OCI-LY1 (cell line): ENCODE measurements at regions not wholly inside any gene's neighbourhood (a gene's known extent, or its start where the extent isn't known, plus 50 kb on each side); places are given as distances from the start of the nearest gene placed in this dataset.

Experiments
- H2AFZ ChIP-seq: fragments of 200-600 bp; sonication (generic), shearing (Covaris generic); 2 replicates; pipeline ENCODE4 v1.6.0; 2014; ENCODE audit warnings: antibody characterized with exemption, mild to moderate bottlenecking, low read length
- H3F3A ChIP-seq: fragments of 200-600 bp; sonication (generic), shearing (Covaris generic); 2 replicates; pipeline ENCODE4 v1.6.0; 2014; ENCODE audit warnings: mild to moderate bottlenecking, antibody characterized with exemption, low read length, moderate library complexity; ENCODE audit not compliant: insufficient read depth
- H3K27ac ChIP-seq: fragments of 200-600 bp; sonication (generic); 2 replicates; pipeline ENCODE4 v1.5.1; 2014; ENCODE audit warnings: low read length, mixed run types, mild to moderate bottlenecking, low read depth; ENCODE audit not compliant: poor library complexity, severe bottlenecking
- H3K27me3 ChIP-seq: fragments of 200-600 bp; sonication (generic); 2 replicates; pipeline ENCODE4 v1.6.0; 2014; ENCODE audit warnings: antibody characterized with exemption, mild to moderate bottlenecking, low read length, moderate library complexity; ENCODE audit not compliant: insufficient read depth
- H3K36me3 ChIP-seq: fragments of 200-600 bp; sonication (generic); 2 replicates; pipeline ENCODE4 v1.6.1; 2014; ENCODE audit warnings: mild to moderate bottlenecking, antibody characterized with exemption, low read length, moderate library complexity, mixed read lengths; ENCODE audit not compliant: insufficient read depth
- H3K4me1 ChIP-seq: fragments of 200-600 bp; sonication (generic); 2 replicates; pipeline ENCODE4 v1.5.1; 2014; ENCODE audit warnings: mild to moderate bottlenecking, low read length, moderate library complexity; ENCODE audit not compliant: insufficient read depth, severe bottlenecking
- H3K4me2 ChIP-seq: fragments of 200-600 bp; sonication (generic), shearing (Covaris generic); 2 replicates; pipeline ENCODE4 v1.6.1; 2014; ENCODE audit warnings: low read length
- H3K4me3 ChIP-seq: fragments of 200-600 bp; sonication (generic); 2 replicates; pipeline ENCODE4 v1.5.1; 2014; ENCODE audit warnings: low read length, low read depth, mild to moderate bottlenecking, mixed read lengths; ENCODE audit not compliant: poor library complexity, severe bottlenecking
- H3K79me2 ChIP-seq: fragments of 200-600 bp; shearing (Covaris generic); 2 replicates; pipeline ENCODE4 v1.6.1; 2016; ENCODE audit warnings: mixed run types, low read length, mixed read lengths; ENCODE audit not compliant: insufficient read depth
- H3K9ac ChIP-seq: fragments of 200-600 bp; sonication (generic), shearing (Covaris generic); 2 replicates; pipeline ENCODE4 v1.6.1; 2014; ENCODE audit warnings: mild to moderate bottlenecking, low read length, mixed read lengths
- H3K9me2 ChIP-seq: fragments of 200-600 bp; sonication (generic), shearing (Covaris generic); 2 replicates; pipeline ENCODE4 v1.6.1; 2014; ENCODE audit warnings: low read depth, mild to moderate bottlenecking, low read length, mixed read lengths
- H3K9me3 ChIP-seq: fragments of 200-600 bp; shearing (Covaris generic); 2 replicates; pipeline ENCODE4 v1.6.1; 2014; ENCODE audit warnings: low read length, mixed read lengths
- H4K20me1 ChIP-seq: fragments of 200-600 bp; sonication (generic), shearing (Covaris generic); 2 replicates; pipeline ENCODE4 v1.6.0; 2016; ENCODE audit warnings: mild to moderate bottlenecking, low read length; ENCODE audit not compliant: insufficient read depth
- EZH2 ChIP-seq: fragments of 200-600 bp; sonication (generic), shearing (Covaris generic); IDR thresholded peaks from 2 replicates; pipeline ENCODE4 v1.8.0; 2017; ENCODE audit warnings: borderline replicate concordance, mixed run types, mild to moderate bottlenecking, antibody characterized with exemption, low read length, moderate library complexity, mixed read lengths
- TF ChIP-seq, protein P1 (sequence below): fragments of 200-600 bp; sonication (generic), shearing (Covaris generic); IDR thresholded peaks from 2 replicates; pipeline ENCODE4 v1.5.1; 2017; ENCODE audit warnings: mild to moderate bottlenecking, antibody characterized with exemption, low read length, moderate library complexity, mixed read lengths

DNA sequence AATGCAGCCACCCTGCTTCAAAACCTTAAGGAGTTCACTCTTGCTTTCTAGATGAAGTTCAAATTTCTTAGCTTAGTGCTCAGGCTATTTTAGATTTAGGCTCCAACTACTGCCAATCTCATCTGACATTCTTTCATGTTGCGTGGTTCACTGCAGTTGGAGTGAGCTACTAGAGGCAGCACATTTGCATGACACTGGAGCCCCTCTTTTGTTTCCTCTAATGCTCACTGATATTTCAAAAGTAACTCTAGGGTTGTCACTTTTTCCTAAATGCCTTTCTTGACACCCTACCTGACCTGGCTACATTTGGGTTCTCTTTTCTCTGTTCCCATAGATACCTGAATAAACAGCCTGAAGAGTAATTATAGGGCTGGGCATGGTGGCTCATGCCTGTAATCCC, 586.5 kb upstream of the GOT2 start:
- Histone ChIP-seq H3K4me2 (no peak overlapping the region), H3K27me3 (no peaks in the 10 kb centered on the region), H3K9me3 (no peaks in the 10 kb centered on the region), H3K9ac (no peak overlapping the region), H3K4me1 (no peaks in the 10 kb centered on the region), H3F3A (no peaks in the 10 kb centered on the region), H3K9me2 (no peaks in the 10 kb centered on the region), H2AFZ (no peak overlapping the region), H3K4me3 (no peak overlapping the region), H4K20me1 (no peaks in the 10 kb centered on the region), H3K79me2 (no peaks in the 10 kb centered on the region), H3K27ac (no peak overlapping the region), H3K36me3 (no peaks in the 10 kb centered on the region)
- TF ChIP-seq, protein P1, sequence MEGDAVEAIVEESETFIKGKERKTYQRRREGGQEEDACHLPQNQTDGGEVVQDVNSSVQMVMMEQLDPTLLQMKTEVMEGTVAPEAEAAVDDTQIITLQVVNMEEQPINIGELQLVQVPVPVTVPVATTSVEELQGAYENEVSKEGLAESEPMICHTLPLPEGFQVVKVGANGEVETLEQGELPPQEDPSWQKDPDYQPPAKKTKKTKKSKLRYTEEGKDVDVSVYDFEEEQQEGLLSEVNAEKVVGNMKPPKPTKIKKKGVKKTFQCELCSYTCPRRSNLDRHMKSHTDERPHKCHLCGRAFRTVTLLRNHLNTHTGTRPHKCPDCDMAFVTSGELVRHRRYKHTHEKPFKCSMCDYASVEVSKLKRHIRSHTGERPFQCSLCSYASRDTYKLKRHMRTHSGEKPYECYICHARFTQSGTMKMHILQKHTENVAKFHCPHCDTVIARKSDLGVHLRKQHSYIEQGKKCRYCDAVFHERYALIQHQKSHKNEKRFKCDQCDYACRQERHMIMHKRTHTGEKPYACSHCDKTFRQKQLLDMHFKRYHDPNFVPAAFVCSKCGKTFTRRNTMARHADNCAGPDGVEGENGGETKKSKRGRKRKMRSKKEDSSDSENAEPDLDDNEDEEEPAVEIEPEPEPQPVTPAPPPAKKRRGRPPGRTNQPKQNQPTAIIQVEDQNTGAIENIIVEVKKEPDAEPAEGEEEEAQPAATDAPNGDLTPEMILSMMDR = no peak
- no peak for TF ChIP-seq EZH2

GRCh38 chr16:59319871-59320270, 585.8 kb upstream of the GOT2 start:
- Histone ChIP-seq H3F3A (no peaks in the 10 kb centered on the region), H3K4me3 (no peak overlapping the region), H3K9me3 (no peaks in the 10 kb centered on the region), H3K9ac (no peak overlapping the region), H2AFZ (no peak overlapping the region), H3K79me2 (no peaks in the 10 kb centered on the region), H3K4me2 (no peak overlapping the region), H3K27ac (no peak overlapping the region), H3K27me3 (no peaks in the 10 kb centered on the region), H3K36me3 (no peaks in the 10 kb centered on the region), H3K9me2 (no peaks in the 10 kb centered on the region), H3K4me1 (no peaks in the 10 kb centered on the region), H4K20me1 (no peaks in the 10 kb centered on the region)
- no peak for TF ChIP-seq EZH2
- TF ChIP-seq, protein P1 = no peak

DNA sequence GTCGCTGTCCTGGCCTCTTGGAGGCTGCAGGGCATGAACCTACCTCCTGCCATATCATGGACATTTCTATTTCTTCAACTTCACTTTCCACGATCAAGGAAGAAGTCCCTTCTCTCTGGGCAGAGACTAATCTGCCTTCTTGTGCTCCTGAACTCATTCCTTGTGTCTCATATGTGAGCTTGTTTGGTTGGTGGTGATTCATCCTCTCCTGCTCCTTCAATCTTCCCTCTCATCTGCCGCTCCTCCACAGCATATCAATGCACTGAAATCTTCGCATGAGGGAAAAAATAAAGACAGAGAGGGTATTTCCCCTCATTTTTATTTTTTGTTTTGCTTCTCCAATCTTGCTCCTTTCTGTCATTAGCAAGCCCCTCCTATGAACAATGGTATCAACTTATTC, 571.7 kb upstream of the GOT2 start:
- H3K27ac ChIP-seq = no peak overlapping the region
- TF ChIP-seq EZH2 = no peak
- TF ChIP-seq, protein P1 = no peak
- H3K9me3 ChIP-seq = no peaks in the 10 kb centered on the region
- no peaks in the 10 kb centered on the region for H3F3A ChIP-seq
- H3K4me2 ChIP-seq = no peak overlapping the region
- H4K20me1 ChIP-seq = no peaks in the 10 kb centered on the region
- no peaks in the 10 kb centered on the region for H3K36me3 ChIP-seq
- no peaks in the 10 kb centered on the region for H3K27me3 ChIP-seq
- no peak overlapping the region for H2AFZ ChIP-seq
- H3K9me2 ChIP-seq = no peaks in the 10 kb centered on the region
- no peak overlapping the region for H3K4me3 ChIP-seq
- H3K4me1 ChIP-seq = no peaks in the 10 kb centered on the region
- no peaks in the 10 kb centered on the region for H3K79me2 ChIP-seq
- H3K9ac ChIP-seq = no peak overlapping the region
